Activated CD4-positive, CD25-positive, alpha-beta regulatory T cell (primary cell): ENCODE measurements at regions not wholly inside any gene's neighbourhood (a gene's known extent, or its start where the extent isn't known, plus 50 kb on each side); places are given as distances from the start of the nearest gene placed in this dataset.

Experiments used
- DNase-seq, 4 experiments: peaks; one replicate each; lab custom pipeline; 2025; lab: John Stamatoyannopoulos, UW

DNA sequence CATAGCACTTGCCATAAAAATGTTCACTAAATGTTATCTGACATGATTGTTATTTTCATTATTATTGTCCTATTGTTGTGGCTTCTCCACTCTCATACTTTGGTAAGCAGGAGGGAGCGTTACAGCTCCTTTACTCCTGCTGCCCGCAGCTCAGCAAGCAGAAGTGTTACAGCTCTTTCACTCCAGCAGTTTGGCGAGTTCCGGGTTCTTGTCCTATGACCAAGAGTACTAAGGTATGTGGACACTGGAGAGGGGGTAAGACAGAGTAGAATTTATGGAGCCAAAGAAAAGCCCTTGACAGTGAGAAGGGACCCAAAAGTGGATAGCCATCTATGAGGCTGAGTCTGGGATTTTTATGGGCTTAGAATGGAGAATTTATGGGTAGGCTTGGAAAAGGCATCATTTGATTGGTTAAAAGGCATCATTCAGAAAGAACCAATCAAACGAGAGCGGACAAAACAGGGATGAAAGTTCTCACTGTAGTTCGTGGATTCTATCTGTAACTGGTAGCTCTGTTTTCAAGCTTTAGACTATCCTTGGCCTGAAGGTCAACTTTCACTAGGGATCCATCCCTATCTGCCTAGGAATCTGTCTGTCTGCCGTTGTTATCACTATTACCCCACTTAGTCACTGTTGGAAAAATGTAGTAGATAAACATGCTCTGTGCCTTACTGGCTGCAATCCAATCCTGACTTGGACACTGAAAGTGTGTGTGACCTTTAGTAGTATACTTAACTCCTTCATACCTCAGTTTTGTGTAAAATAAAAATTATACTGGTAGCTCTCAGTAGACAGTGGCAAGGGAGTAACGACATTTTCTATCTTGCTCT lies 545.6 kb upstream of the LCORL start:
- no peak for DNase-seq

GRCh38 chr4:18559492-18559891 lies 537.9 kb upstream of the LCORL start:
- DNase-seq, result no peak

DNA sequence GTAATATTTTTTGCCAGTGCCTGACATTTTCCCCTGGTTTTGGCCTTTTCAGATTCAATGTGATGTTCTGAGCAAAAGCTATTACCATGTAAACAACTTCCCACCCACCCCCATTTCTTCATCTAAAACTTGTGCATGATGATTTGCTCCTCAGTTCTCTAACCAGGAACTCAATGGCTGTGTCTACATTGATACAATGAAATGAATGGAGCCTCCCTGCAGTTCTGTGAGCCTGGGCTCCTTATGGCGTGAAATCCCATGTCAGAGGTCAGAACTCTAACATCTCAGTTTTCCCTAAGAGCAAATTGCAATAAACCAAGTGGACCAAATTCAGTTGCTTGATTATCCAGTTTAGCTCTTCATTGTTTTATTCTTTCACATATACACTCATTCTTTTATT lies 534.8 kb upstream of the LCORL start:
- DNase-seq, result no peak

DNA sequence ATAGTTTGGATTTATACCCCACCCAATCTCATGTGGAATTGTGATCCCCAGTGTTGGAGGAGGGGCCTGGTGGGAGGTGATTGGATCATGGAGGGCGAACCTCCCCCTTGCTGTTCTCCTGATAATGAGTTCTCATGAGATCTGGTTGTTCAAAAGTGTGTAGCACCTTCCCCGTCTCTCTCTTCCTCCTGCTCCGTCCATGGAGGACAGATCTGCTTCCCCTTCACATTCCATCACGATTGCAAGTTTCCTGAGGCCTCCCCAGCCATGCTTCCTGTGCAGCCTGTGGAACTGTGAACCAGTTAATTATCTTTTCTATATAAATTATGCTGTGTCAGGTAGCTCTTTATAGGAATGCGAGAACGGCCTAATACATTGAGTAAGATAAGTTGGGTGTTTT lies 518.8 kb upstream of the LCORL start:
- DNase-seq, result no peak

DNA sequence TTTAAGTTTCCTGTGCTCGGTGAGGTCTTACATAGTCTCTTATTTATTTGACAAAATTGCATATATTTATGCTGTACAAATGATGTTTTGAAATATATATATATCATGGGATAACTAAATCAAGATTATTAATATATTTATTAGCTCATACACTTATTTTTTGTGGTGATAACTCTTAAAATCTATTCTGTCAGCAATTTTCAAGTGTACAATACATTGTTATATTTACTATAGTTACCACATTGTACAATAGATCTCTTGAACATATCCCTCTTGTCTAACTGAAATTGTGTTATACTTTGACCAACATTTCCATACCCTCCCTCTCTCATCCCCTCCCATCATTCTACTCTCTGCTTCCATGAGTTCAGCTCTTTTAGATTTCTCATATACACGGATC lies 516.6 kb upstream of the LCORL start:
- no peak for DNase-seq

GRCh38 chr4:18536428-18536827 lies 514.9 kb upstream of the LCORL start:
- DNase-seq, result no peak

DNA sequence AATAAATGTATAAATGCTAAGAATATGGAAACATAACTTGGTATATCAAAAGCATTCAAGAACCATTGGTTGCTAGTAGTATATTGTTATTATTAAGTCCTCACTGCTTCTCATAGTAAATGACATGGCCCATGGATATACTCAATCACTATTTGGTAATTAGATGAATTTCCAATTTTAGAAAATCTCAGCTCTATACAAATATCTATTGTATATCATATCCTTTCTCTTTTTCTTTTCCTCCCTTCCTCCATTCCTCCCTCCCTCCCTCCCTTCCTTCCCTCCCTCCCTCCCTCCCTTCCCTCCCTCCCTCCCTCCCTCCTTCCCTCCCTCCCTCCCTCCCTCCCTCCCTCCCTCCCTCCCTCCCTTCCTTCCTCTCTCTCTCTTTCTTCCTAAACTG lies 514.4 kb upstream of the LCORL start:
- DNase-seq, result no peak

DNA sequence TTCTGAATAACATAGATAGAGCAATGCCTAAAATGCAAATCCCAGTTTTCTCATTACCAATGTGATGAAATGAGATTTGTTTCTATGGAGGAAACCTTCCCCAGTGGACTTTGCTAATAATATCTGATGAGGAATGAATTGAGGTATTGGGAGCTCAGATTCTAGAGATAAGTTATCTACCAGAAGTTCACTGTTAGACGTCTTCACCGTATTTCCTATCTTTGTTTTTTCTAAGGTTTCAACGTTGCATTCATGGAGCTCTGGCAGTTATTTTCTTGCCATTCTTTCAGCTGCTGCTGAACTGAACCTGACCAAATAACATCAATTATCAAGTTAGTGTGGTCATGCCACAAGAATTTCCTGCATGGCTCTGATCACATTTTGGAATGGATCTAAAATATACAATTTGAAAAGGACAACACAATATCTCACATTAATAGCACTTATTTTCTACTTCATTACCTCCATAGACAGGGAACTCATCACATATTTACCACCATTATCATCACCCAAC lies 511.8 kb upstream of the LCORL start:
- no peak for DNase-seq

- DNase-seq, result no peak
Observed at GRCh38 chr4:18531731-18532130, 510.2 kb upstream of the LCORL start.

- no peak for DNase-seq
Observed at GRCh38 chr4:18529482-18529881, 507.9 kb upstream of the LCORL start.

DNA sequence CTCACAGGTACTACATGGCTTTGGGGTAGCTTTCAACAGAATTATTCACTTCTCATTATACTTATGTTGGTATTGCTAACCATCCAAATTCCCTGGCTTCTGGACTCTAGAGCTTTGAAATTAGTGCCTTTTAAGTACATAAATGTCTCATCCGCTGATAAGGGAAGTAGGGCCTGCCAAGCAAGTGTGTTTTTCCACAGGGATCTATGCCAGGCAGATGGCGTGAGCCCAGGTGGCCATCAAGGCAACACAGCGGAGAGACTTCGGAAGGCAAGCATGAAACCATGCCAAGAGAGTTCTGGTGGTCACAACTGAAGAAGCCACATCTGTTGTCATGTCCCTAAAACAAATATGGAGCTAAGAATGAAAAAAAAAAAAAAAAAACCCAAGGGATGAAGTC lies 503.1 kb upstream of the LCORL start:
- no peak for DNase-seq

DNA sequence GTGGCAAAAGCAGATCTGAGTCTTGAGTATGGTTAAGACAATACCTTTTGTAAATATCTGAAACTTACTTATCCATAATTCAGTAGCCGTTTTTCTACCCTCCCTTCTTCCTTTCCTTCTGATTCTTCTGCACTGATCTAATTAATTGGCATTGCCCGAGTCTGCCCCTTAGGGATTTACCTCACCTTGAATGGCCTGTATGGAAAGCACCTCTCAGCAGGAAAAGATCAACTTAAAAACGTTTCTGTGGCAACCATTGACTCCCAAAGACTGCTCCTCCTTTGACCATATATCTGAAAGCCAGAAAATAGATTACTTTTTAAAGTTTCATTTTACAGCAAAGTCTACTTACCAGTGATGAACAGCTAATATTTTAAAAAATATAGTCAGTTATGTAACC lies 496.5 kb upstream of the LCORL start:
- DNase-seq, result no peak

DNA sequence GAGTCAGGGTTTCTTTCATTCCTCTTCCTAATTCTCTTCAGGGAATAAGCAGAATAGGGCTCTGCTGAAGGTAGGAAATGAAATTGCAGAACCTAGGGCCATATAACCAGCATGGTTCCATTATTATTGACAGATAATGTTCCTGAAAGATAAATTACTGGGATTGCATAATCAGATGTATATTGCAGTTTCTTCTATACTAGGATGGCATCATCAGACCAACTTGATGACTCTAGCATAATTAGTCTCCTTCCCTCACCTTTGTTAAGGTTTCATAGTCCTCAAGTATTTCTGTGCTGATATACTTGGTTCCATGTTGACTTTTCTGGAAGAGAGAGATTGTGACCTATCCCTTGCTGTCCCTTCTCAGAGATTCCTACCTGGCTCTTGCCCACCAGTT lies 492.3 kb upstream of the LCORL start:
- no peak for DNase-seq

DNA sequence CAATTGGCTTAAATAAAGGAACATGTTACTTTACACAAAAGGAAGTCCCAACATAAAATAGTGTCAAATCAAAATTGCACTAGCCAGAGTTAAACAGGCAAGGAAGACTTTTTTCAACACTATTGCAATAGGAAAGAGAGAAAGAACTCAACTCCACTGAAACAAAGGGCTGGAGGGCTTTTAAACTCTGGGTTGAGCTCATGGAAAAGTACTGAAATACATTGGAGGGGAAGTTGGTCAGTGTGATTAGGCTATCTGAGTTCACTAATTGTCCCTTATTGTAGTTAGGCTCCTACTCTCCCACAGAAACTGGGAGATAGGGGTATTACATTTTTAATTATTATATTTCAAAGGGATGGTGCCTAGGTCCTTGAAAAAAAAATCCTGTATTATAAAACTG lies 491.2 kb upstream of the LCORL start:
- DNase-seq, result no peak

DNA sequence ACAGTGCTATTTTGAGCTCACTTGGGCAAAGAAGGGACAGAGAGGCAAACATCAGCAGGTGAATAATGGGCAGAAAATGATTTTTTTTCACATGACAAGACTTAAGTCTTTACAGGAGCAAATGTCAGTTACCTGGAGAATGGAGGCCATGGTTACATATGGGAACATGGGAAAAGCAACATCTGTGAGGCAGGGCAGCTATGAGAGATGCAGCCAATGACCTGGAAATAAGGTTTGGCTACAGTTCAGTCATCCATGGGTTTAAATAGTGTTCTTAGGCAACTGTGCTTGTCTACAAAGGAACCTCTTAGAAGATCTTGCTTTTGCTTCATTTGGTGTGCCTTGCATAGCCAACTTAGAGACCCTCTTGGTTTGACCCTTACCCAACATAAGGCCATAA lies 490.2 kb upstream of the LCORL start:
- DNase-seq, result no peak

DNA sequence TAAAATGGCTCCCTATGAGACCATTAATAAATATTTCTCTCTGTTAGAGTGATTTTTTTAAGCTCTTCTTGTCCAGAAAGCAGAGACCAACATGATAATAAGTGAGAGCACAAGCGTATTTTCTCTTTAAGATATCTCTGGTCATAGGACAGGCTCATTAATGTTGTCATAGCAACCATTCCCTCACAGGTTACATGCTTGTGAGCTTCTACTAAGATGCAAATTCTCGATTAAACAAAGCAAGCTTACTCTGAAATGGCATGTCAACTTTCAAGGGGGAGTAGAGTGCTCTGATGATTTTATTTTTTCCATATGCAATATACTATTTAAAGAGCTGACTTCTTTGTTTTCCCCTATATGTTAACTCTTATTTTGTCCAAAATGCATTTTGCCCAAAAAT lies 487.2 kb upstream of the LCORL start:
- no peak for DNase-seq

DNA sequence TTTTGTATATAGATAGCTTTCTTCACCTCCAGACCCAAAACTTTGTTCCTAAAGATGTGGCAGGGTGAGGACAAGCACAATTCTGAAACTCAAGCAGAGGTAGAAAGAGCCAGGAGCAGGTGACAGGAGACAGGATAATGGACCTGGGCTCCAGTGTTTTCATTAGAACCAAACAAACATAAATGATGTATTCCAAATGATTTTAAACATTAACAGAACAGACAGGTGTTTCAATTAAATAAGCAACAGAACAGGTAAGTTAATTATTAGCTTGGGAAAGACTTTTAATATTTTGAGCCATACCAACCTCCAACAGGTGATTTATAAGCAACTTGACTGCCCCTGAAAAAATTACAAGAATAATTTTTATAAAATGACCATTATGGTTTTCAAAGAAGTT lies 459.4 kb upstream of the LCORL start:
- DNase-seq, result no peak

DNA sequence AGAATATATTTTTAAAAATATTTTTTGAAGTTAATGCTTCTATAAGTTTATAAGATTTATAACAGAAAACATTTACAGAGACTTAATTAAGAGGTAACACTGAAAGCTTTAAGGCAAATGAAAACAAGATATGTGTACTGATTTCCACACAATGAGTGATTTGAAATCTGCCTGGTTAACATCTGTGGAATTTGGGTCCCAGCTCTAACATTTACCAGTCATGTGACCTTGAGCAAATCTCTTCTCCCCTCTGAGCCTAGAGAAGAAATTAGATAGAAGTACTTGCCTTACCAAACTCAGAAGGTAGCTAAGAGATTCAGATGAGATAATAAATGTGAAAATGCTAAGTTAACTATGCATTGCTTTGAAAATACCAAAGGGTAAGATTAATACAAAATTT lies 458.8 kb upstream of the LCORL start:
- no peak for DNase-seq

- no peak for DNase-seq
Observed at GRCh38 chr4:18479825-18480224, 458.3 kb upstream of the LCORL start.

DNA sequence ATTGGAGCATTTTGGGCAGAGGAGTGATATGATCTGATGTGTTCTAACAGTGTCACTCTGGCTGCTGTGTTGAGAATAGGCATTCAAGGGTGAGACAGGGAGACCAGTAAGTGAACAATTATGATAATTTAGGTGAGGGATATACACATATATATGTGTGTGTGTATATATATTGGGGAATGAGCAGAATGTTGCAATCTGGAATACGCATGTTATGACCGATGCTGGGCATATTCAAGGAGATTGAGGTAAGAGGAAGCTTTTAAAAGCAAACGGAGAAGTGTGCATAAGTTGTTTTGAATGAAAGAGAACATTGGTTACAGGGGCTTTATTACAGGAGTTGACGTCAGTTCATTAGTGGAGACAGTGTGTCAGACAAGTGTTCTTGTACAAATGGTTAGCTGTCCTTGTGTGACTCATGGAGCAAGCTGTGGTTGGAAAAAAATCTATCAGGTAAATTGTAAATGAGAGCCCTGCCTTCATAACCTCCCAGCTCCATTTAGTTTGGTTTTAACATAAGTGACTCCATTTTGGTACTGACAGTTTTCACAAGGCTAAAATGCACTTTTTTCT lies 442.5 kb upstream of the LCORL start:
- DNase-seq, result no peak

- no peak for DNase-seq
Observed at GRCh38 chr4:18458465-18458864, 436.9 kb upstream of the LCORL start.

- no peak for DNase-seq
Observed at GRCh38 chr4:18454349-18454748, 432.8 kb upstream of the LCORL start.

DNA sequence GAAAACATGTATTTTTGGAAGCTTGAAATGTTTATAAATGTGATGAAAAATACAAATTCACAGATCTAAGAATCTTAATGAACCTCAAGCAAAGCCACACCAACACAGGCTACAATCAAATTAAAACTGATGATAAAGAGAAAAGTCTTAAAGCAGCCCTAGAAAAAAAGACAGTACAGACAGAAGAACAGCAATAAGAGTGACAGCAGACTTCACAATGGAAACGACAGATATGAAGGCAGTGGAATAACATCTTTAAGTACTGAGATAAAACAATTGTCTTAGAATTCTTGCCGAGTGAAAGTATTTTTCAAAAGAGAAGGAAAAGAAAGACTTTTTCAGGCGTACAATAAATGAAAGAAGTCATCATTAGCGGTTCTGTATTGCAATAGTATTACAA lies 423.6 kb upstream of the LCORL start:
- no peak for DNase-seq

DNA sequence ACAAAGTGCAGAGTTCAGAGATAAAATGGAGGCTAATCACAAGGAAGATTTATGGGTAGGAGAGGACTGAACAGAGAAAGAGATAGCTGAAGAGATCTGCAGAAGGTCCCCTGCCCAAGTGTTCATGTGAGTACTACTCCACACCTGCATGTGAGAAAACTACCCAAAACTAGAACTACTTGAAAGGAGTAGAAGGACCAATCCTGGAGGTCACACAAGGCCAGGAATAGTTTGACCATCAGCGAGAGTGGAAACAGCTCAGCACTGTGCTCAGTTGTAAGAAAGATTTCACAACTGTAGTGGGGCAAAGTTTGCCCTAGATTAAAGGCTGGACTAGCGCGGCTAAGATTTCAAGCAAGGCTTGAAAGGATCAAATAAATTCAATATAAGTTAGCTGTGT lies 422.7 kb upstream of the LCORL start:
- DNase-seq, result no peak
